GM23248 (cell line): ENCODE measurements at regions not wholly inside any gene's neighbourhood (a gene's known extent, or its start where the extent isn't known, plus 50 kb on each side); places are given as distances from the start of the nearest gene placed in this dataset.

Source experiments
- DNase-seq: peaks from one replicate; pipeline ENCODE4 v3.0.0-alpha.2; 2015
- H2AFZ ChIP-seq: fragments of 200-600 bp; sonication (generic); 2 replicates; pipeline ENCODE4 v1.6.1; 2016; ENCODE audit warnings: antibody characterized with exemption
- H3F3A ChIP-seq: fragments of 200-600 bp; sonication (generic); 2 replicates; pipeline ENCODE4 v1.6.1; 2016; ENCODE audit warnings: mild to moderate bottlenecking, antibody characterized with exemption, mixed run types; ENCODE audit not compliant: insufficient read depth
- H3K27ac ChIP-seq: fragments of 200-600 bp; sonication (generic); 2 replicates; pipeline ENCODE4 v1.5.1; 2016; ENCODE audit warnings: mild to moderate bottlenecking
- H3K27me3 ChIP-seq: fragments of 200-600 bp; sonication (generic); replicated peaks from 2 replicates; pipeline ENCODE4 v1.6.1; 2016; ENCODE audit warnings: mild to moderate bottlenecking; ENCODE audit not compliant: insufficient read depth
- H3K36me3 ChIP-seq: fragments of 200-600 bp; sonication (generic); 2 replicates; pipeline ENCODE4 v1.6.1; 2016; ENCODE audit warnings: low read depth, mild to moderate bottlenecking
- H3K4me1 ChIP-seq: fragments of 200-600 bp; sonication (generic); 2 replicates; pipeline ENCODE4 v1.6.1; 2016; ENCODE audit warnings: mild to moderate bottlenecking; ENCODE audit not compliant: insufficient read depth
- H3K4me2 ChIP-seq: fragments of 200-600 bp; sonication (generic); one replicate; pipeline ENCODE4 v1.6.1; 2016; ENCODE audit warnings: mild to moderate bottlenecking; ENCODE audit not compliant: unreplicated experiment
- H3K4me3 ChIP-seq: fragments of 200-600 bp; sonication (generic); 2 replicates; pipeline ENCODE4 v1.5.1; 2016; ENCODE audit warnings: mild to moderate bottlenecking
- H3K79me2 ChIP-seq: fragments of 200-600 bp; sonication (generic); 2 replicates; pipeline ENCODE4 v1.6.1; 2016; ENCODE audit warnings: mild to moderate bottlenecking; ENCODE audit not compliant: insufficient read depth
- H3K9ac ChIP-seq: fragments of 200-600 bp; sonication (generic); 2 replicates; pipeline ENCODE4 v1.6.1; 2016; ENCODE audit warnings: mild to moderate bottlenecking
- H3K9me2 ChIP-seq: fragments of 200-600 bp; sonication (generic); 2 replicates; pipeline ENCODE4 v1.6.1; 2016; ENCODE audit warnings: mixed run types, mild to moderate bottlenecking, moderate library complexity; ENCODE audit not compliant: insufficient read depth
- H3K9me3 ChIP-seq: fragments of 200-600 bp; sonication (generic); one replicate; pipeline ENCODE4 v1.6.1; 2017; ENCODE audit warnings: low read depth
- H4K20me1 ChIP-seq: fragments of 200-600 bp; sonication (generic); 2 replicates; pipeline ENCODE4 v1.6.0; 2016; ENCODE audit not compliant: insufficient read depth
- EZH2 ChIP-seq: fragments of 200-600 bp; sonication (generic); IDR thresholded peaks from 2 replicates; pipeline ENCODE4 v1.6.1; 2018; ENCODE audit warnings: antibody characterized with exemption, mild to moderate bottlenecking; ENCODE audit not compliant: insufficient read depth, poor library complexity, severe bottlenecking
- EZH2phosphoT487 ChIP-seq: fragments of 200-600 bp; sonication (generic); IDR thresholded peaks from 2 replicates; pipeline ENCODE4 v1.6.1; 2018; ENCODE audit warnings: antibody characterized with exemption, moderate library complexity, mild to moderate bottlenecking, low read depth; ENCODE audit not compliant: insufficient read depth
- in situ Hi-C: fragments of 300-500 bp; cut with MboI; formaldehyde crosslinking; loops from 2 replicates; pipeline ENCODE4 v1.15.0; 2020

DNA sequence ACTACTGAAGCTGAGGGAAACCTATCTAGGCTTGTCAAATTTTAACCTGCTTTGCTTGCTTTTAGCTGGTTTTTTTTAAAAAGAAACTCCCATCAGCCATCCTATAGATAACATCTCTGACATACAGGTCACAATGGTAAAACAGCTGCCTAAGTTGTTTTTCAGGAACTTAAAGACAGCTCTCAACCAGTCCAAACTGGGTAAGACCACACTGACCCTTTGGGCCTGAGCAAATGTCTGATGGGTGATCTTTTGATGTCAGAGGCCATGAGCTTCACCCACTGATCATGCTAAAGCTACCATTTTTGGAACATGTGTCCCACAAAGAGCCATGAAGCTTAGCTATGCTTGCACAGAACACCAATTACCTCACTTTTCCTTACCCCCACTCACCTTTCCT is 50.0 kb upstream of the TANC1 start:
- no peak overlapping the region for H2AFZ ChIP-seq
- DNase-seq, result no peak
- no peaks in the 10 kb centered on the region for H3K9me2 ChIP-seq
- no peaks in the 10 kb centered on the region for H3F3A ChIP-seq
- no peak overlapping the region for H3K4me2 ChIP-seq
- H3K36me3 ChIP-seq, result no peaks in the 10 kb centered on the region
- TF ChIP-seq EZH2phosphoT487, result no peak
- no peak for TF ChIP-seq EZH2
- no peaks in the 10 kb centered on the region for H4K20me1 ChIP-seq
- in situ Hi-C loops, result no loop called here
- peaks cover 22% of the 10 kb centered on the region for H3K4me1 ChIP-seq
- H3K4me3 ChIP-seq, result no peak overlapping the region
- H3K27ac ChIP-seq, result no peak overlapping the region
- H3K9me3 ChIP-seq, result no peaks in the 10 kb centered on the region
- H3K27me3 ChIP-seq, result no peaks in the 10 kb centered on the region
- no peak overlapping the region for H3K9ac ChIP-seq
- H3K79me2 ChIP-seq, result no peaks in the 10 kb centered on the region
